LoVo (cell line): ENCODE measurements at regions not wholly inside any gene's neighbourhood (a gene's known extent, or its start where the extent isn't known, plus 50 kb on each side); places are given as distances from the start of the nearest gene placed in this dataset.
"Not testable (repeated sequence)": the region's sequence is repeated elsewhere in the genome, so short reads cannot be mapped to it uniquely, and the experiment has no call there.

Experiments
- DNase-seq: peaks from one replicate; pipeline ENCODE4 v3.0.0-alpha.2; 2016; ENCODE audit warnings: low spot score

DNA sequence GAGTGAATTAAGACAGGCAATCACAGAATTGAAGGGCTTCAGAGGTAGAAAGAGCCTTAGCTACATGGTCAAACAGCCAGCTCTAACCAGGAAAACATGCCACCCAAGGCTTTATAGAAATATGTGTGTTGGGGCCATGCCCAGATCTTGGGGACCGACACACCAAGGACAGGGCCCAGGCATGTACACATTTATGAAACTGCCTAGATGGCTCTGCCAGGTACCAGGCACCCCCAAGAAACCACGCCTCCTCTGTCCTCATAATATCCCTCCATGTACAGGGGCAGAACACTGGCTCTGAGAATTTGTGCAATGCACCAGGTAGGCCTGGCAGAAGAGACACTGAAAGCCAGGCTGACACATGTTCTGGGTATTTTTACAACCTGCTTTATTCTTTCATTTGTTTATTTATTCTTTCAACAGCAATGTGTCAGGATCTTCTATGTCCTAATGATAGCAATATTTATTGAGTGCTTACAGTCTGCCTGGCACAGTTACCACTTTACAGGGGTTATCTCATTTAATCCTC, 137.9 kb upstream of the LSM14A start:
- DNase-seq = peak; percentile 3

DNA sequence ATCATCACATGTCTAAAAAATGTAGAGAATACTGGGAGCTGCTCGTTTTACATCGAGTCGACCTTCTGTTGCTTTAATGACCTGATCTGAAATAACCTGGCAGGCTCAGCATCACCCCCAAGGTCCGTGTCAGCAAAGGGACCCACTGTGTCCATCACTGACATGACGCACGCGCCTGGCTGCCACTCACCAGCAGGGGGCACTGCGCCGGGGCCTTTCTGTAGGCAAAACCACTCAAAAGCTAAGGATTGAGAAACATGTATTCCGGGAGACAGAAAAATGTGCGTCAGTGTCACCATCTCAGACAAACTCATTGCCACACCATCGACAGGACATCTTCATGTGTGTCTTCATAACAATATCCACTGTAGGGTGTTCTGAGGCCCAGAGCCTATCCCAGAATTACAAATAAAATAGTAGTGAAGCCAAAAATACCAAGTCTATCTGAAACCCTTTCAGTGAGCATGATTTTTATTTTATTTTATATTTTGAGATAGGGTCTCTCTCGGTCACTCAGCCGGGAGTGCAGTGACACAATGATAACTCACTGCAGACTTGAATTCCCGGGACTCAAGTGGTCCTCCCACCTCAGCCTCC, 130.3 kb upstream of the LSM14A start:
- DNase-seq = peak; percentile 21

DNA sequence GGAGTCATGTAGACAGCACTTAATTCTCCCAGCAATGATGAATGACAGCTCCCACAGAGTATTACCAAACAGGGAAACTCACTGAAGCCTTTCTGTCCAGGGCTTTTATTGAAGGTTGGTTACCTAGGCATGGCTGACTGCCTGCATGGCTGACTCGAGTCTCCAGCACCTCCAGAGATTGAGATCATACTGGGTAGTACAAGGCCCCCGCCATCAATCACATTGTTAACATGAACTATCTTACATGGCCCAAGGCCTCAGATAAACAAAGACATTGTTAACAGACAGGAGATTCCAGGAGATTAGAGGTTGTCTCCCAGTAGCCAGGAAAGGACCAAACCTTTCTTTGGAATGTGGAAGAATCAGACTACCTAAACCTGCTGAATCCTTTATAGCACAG, 128.3 kb upstream of the LSM14A start:
- no peak for DNase-seq

DNA sequence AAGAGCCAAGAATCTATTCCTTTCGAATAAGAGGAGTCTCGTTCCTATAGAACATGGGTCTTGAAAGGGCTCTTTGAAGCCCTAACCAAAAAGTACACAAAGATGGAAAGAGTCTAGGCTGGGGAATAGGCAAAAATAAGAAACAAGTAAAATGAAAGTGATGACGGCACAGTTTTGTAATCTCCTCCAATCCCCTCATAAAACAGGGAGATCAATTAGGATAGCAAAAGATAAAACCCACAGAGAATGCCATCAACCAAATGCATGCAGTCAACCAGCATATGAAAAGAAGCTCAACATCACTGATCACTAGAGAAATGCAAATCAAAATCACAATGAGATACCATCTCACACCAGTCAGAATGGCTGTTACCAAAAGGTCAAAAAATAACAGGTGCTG, 122.4 kb upstream of the LSM14A start:
- DNase-seq = no peak

DNA sequence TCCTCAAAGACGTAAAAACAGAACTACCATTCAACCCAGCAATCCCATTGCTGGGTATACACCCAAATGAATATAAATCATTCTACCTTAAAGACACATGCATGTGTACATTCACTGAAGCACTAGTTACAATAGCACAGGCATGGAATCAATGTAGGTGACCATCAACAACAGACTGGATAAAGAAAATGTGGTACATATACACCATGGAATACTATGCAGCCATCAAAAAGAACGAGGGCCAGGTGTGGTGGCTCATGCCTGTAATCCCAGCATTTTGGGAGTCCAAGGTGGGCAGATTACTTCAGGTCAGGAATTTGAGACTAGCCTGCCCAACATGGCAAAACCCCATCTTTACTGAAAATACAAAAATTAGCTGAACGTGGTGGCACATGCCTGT, 121.9 kb upstream of the LSM14A start:
- DNase-seq = not testable (repeated sequence)

DNA sequence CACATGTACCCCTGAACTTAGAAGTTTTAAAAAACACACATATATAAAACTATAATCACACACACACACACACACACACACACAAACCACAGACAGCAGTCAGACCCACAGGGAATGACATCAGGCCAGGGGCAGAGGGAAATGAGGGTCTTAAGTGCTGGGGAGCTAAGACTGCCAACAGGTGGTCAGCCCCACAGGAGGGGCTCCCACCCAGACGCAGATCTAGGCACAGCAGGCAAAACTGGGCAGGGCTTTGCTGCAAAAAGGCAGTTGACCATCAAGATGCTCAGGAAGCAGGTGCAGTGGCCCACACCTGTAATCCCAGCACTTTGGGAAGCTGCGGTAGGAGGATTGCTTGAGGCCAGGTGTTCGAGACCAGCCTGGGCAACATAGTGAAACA, 121.0 kb upstream of the LSM14A start:
- DNase-seq = no peak

DNA sequence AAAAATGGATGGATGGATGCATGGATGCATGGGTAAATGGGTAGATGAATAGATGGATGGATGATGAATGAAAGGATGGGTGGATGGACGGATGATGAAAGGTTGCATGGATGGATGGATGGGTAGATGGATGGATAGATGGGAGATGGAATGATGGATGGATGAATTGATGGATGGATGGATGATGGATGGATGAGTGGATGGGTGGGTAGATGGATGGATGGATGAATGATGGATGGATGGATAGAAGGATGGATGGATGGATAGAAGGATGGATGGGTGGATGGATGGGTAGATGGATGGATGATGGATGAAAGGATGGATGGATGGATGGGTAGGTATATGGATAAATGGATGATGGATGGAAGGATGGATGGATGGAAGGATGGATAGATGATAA, 115.1 kb upstream of the LSM14A start:
- DNase-seq = no peak

DNA sequence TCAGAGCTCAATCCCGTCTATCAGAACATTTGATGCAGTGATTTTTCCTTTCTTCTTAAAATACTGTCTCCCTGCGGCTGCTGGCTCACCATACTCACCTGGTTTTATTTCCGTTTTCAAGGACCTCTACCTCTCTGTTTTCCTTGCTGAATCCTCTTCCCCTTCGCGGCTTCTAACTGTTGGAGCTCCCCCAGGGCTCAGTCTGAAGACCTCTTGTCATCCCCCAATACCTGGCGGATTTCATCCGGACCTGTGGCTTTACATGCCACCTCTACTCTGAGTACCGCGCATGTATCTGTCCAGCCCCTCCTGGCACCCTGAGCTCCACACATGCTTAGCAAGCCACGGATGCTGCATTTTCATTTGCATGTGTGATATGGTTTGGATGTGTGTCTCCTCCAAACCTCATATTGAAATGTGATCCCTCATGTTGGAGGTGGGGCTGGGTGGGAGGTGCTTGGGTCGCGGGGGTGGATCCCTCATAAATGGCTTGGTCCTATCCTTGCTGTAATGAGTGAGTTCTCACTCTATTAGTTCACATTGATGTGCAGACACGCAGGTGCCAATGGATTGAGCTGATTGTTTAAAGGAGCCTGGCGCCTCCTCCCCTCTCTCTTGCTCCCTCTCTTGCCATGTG, 106.2 kb upstream of the LSM14A start:
- no peak for DNase-seq

DNA sequence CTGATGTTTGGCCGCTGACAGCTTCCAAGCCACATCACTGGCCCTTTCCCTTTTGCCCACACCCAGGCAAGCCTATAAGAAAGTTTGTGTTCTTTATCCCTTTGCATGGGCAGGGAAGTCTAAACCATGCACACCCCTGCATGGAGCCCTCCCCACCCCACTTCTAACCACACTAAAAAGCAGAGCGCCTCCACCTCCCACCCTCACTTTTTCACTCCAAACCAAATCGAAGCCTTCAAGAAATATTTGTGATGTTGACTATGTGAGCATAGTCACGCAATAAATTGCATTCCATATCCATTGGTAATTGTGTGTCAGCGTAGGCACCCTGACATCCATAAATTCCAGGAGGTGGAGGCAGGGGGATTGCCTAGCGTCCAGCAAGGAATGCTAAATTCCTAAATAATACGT, 104.4 kb upstream of the LSM14A start:
- peak; percentile 38 for DNase-seq

DNA sequence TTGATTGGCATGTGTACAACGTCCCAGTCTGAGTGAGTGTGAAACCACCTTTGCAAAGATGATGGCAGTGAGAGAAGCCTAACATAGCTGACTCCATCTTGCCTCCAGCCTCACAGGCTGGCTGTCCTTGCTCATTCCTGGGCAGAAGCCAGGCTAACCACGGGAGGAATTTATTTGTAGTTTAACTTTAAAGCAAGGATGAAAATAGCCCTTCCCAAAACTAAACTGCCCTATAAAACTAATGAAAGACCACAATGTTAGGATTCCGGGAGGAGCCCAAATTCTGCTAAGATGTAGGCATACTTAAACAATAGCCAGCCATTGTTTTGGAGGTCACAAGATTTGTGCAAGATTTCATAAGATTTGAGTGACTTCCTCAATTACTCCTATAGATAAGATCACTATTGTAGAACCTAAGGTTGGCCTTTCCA, 96.6 kb upstream of the LSM14A start:
- DNase-seq = peak; percentile 4

DNA sequence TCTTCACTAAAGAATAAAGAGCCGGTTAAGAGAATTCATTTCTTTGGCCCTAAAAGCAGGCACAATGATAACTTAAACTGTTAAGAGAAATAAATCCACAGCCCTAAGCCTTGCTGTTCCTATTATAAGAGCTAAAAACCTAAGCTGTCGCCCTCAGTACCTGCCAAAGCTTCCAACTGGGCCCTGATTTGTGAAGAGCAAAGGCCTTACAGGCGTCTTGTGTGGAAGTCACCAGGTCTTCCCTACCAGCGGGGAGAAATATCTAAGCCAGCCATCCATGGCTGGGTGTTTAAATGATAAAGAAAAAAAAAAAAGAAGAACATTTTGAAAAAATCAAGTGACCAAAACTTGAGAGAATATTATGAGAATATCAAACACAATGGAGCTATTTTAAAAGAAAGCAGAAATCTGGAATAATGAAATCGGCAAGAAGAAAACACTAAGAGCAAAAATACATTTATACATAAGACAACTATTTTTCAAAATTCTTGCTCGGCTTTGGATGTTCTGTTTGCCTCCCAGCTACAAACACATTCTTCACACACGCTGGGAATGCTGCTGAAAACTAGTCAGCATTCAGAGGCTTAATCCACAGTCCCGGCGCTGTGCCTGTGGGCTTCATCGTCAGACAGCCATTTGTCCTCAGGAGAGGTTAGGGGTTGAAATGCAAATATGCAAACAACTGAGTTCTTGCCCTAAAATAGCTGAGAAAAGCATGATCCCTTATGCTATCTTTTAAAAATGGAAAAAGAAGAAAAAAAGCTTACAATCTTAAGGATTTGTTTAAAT, 89.8 kb upstream of the LSM14A start:
- DNase-seq = no peak

DNA sequence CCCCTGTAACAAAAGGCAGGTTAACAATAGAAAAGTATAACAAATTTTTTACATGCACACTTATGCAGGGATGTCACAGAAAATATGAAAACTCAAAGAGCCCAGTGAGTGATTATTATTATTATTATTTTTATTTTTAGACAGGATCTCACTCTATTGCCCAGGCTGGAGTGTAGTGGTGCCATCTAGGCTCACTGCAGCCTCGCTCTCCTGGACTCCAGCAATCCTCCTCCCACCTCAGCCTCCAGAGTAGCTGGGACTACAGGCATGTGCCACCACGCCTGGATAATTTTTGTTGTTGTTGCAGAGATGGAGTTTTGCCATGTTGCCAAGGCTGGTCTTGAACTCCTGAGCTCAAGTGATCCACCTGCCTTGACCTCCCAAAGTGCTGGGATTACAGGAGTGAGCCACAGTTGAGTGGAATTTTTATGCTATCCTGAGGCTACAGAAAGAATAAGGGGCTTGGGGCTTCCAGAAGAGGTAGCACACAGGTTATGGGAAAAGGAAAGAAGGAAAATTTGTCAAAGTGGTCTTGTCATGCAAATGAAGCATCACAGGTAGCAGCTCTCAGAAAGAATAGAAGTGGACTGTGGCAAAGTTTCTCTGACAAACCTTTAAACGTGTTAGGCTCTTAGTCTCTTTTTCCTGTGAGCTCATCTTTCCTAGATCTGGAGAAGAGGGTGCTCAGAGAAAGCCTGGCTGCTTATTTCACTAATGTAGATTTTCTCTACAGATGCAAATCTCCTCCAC, 87.7 kb upstream of the LSM14A start:
- DNase-seq = no peak

DNA sequence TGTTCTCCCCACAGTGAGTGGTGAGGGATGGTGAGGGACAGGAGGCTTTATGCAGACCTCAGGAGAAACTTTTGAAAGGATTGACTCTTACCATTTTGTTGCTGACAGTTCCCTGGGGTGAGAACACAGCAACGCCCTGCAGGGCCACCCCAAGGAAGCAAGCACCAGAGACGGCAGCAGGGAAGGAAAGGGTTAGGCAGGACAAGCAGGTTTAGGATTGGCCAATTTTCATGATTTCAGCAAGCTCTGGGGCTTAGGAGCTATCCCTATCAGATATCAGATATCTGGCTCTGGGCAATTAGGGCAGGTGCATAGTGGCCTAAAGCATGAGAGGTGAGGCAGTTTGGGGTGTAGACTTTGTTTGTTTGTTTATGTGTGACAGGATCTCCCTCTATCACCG, 87.0 kb upstream of the LSM14A start:
- DNase-seq = no peak

DNA sequence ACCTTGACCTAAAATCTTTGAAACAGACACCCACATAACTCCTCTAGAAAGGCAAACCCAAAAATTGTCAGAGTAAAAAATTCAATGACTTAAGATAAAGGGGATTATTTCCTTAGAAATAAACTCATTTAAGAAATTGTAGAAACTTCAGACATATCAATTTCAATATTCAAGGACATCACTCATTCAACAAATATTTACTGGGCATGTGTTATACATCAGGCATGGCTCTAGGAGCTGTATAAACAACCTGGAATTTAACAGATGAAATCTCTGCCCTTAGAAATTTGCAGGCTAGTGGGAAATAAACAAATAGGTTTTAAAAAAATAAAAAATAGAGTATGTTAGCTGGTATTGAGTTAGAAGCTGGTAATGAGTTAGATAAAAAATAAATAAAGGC, 84.0 kb upstream of the LSM14A start:
- no peak for DNase-seq

DNA sequence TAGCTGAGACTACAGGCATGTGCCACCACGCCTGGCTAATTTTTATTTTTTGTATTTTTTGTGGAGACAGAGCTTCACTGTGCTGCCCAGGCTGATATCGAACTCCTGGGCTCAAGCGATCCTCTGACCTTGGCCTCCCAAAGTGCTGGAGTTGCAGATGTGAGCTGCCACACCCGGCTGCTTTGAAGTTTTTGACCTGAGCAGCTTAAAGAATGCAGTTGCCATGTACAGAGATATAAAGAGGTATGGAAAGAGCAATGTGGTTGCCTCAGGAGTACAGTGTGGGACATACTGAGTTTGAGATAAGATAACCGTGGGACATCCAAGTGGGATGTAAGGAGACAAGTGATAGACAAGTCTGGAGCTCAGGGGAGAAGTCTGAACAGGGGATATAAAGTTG, 82.7 kb upstream of the LSM14A start:
- DNase-seq = no peak

DNA sequence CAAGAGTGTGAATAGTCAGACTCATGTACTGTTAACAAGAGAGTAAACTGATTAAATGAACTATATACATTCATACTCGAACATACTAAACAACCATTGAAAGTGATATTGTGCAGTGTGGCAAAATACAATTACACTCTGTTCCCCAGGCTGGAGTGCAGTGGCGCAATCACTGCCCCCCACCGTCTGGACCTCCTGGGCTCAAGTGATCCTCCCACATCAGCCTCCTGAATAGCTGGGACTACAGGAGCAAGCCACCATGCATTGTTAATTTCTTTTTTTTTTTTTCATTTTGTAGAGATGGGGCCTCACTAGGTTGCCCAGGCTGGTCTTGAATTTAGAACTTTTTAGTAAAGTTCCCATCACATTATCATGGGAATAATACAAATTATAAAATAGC, 77.3 kb upstream of the LSM14A start:
- DNase-seq = no peak

DNA sequence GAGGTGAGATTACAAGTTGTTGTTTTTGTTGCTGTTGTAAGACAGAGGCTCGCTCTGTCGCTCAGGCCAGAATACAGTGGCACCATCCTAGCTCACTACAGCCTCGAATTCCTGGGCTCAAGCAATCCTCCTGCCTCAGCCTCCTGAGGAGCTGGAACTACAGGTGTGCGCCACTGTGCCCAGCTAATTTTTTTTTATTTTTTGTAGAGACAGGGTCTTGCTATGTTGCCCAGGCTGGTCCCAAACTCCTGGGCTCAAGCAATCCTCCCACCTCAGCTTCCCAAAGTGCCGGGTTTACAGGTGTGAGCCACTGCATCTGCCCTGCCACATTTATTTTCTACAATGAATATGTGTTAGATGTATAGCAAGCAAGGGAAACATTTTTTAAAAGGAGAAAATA, 76.9 kb upstream of the LSM14A start:
- not testable (repeated sequence) for DNase-seq

DNA sequence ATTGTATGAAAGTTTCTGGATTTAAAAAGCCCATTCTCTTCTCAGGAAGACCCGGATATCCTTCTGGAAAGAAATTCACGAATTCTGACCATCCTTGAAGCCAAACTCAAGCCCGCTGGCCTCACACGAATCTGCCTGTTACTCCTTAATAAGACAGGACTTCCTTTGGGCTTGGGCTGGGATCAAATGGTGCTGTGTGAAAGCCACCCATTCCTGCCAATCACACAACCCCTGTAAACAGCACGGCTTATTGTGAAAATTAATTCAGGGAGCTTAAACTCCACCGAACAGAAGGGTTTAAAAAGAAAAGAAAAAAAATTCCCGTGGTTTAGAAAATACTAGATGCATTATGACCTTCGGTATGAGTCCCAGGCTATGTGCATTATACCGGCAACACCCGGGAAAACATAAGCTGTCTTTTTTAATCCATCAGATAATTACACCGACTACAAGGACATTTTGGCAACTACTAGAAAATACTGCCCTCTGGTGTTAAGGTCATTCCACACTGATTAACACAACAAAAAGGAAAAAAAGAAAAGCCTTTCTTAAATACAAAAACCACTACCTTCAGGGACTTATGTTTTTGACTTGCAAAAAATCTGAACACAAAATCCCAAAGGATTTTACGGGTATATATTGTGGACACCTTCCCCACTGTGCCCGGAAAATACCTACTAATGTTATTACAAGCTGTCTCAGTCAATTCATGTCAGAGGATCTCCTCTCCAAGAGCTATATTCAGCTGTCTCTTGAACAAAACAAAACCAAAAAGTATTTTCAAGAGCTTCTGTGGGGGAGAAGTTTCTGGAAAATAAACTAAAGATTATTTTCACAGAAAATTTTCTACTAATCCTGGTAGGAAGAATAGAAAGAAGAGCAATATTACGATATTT, 76.0 kb upstream of the LSM14A start:
- peak; percentile 63 for DNase-seq

DNA sequence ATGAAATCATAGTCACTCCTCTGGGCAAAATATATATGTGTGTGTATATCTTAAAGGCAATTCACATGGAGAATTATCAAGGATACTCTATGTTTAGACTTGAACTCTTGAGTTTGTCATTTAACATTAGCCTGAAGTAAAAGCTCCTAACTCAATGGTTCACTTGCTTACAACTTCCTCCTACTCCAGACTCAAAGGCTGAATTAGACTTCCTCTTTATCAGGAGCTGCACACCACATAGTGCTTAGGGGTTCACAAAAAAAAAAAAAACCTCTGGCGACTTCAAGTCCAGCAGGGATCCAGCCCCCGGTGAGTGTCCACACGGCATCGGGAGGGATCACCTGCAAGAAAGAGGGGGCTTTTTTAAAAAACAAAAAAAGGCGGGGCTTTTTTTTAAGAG, 68.2 kb upstream of the LSM14A start:
- no peak for DNase-seq

DNA sequence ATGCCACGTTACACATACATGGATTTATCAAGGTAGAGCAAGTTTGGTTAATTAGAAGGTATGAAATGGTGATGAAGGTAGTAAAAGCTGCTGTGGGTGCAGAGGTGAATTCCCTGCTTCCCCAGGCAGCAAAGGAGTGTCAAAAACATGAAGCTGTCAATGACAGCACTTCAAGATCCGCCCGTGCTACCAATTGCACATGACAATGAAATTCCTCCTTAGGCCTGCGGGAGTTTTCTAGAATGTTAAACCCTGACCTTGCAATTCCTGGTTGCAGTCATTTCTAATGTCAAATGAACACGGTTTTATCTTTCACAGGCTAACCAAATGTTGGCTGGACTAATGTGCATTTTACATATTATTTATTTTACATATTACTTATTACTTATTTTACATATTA, 67.7 kb upstream of the LSM14A start:
- DNase-seq = no peak

DNA sequence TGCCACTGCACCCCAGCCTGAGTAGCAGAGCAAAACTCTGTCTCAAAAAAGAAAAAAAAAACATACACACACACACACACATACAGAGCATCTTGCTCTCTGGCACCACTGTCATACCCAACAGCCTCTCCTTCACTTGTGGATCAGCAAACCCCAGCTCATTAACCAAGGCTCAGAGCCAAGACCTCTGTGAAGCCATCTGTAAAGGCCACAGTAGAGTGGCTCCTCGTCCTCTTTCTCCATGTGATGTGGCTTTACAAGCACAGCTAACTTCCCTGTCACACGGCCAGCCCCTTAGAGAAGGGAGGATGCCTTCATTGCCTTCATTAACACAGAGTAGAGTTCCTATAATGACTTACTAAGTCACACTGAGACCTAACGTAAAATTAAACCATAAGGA, 62.7 kb upstream of the LSM14A start:
- DNase-seq = no peak
